Spleen (tissue), 11 donors: ENCODE measurements at regions not wholly inside any gene's neighbourhood (a gene's known extent, or its start where the extent isn't known, plus 50 kb on each side); places are given as distances from the start of the nearest gene placed in this dataset.

Experiments
- DNase-seq: peaks from one replicate; pipeline ENCODE4 v3.0.0-alpha.2; 2020
- H3K27ac ChIP-seq, 8 donors: fragments of 200-600 bp; sonication (generic) in 7 of 8; 1 replicate in 4 of 8; 2 replicates in 4 of 8; pipeline versions ENCODE4 v1.5.0 to v1.8.0; 2016 to 2021; ENCODE audit warnings: inconsistent platforms in 4 of 8, mild to moderate bottlenecking in 4 of 8, moderate library complexity in 1 of 8
- H3K27me3 ChIP-seq, 7 donors: fragments of 200-600 bp; sonication (generic) in 6 of 7; replicated peaks in 1 of 7; 1 replicate in 4 of 7; 2 replicates in 3 of 7; pipeline versions ENCODE4 v1.5.0 to v1.8.0; 2016 to 2021; ENCODE audit warnings: inconsistent platforms in 3 of 7, mild to moderate bottlenecking in 1 of 7
- H3K36me3 ChIP-seq, 6 donors: fragments of 200-600 bp; sonication (generic) in 5 of 6; 1 replicate in 4 of 6; 2 replicates in 2 of 6; pipeline versions ENCODE4 v1.5.0 to v1.8.0; 2016 to 2021; ENCODE audit warnings: inconsistent platforms in 2 of 6
- H3K4me1 ChIP-seq, 6 donors: fragments of 200-600 bp; sonication (generic) in 5 of 6; 1 replicate in 3 of 6; 2 replicates in 3 of 6; pipeline versions ENCODE4 v1.5.0 to v1.8.0; 2016 to 2021; ENCODE audit warnings: inconsistent platforms in 3 of 6
- H3K4me3 ChIP-seq, 8 donors: fragments of 200-600 bp; sonication (generic) in 7 of 8; 1 replicate in 4 of 8; 2 replicates in 4 of 8; pipeline versions ENCODE4 v1.5.0 to v1.8.0; 2016 to 2021; ENCODE audit warnings: inconsistent platforms in 4 of 8, mild to moderate bottlenecking in 4 of 8, moderate library complexity in 2 of 8
- H3K9me3 ChIP-seq, 8 donors: fragments of 200-600 bp; sonication (generic) in 7 of 8; 1 replicate in 4 of 8; 2 replicates in 4 of 8; pipeline versions ENCODE4 v1.5.0 to v1.8.0; 2016 to 2021; ENCODE audit warnings: inconsistent platforms in 4 of 8
- POLR2A ChIP-seq, 3 donors: fragments of 450-650 bp; IDR thresholded peaks; one replicate each; pipeline ENCODE4 v1.5.1; 2017; ENCODE audit warnings: antibody characterized with exemption in 3 of 3, mild to moderate bottlenecking in 1 of 3
- POLR2AphosphoS5 ChIP-seq, 3 donors: sonication (generic); formaldehyde crosslinking; IDR thresholded peaks; one replicate each; pipeline ENCODE4 v1.5.1; 2017; ENCODE audit warnings: antibody characterized with exemption in 3 of 3
- WGBS, 5 donors: extraction: QIAGEN DNeasy Blood & Tissue Kit in 3 of 5; methylation state at CpG; one replicate each; pipeline versions ENCODE4 v1.1.5 to v1.1.7; 2013 to 2018; 5-methylcytosine and 5-hydroxymethylcytosine counted together
- intact Hi-C: fragments of 100-400 bp; cut with DNase I; formaldehyde crosslinking; loops from one replicate; pipeline ENCODE4 v1.15.0; 2023; ENCODE audit warnings: low total_unique reads
- TF ChIP-seq, protein P1 (sequence below), 11 experiments: fragments of 200-600 bp in 7 of 11; fragments of 450-650 bp in 4 of 11; sonication (generic) in 4 of 11; IDR thresholded peaks in 8 of 11; conservative IDR thresholded peaks in 3 of 11; 1 replicate in 7 of 11; 2 replicates in 4 of 11; pipeline versions ENCODE4 v1.4.0 to v1.8.0; 2016 to 2021; ENCODE audit warnings: antibody characterized with exemption in 11 of 11, inconsistent platforms in 4 of 11, mild to moderate bottlenecking in 1 of 11
- donor health status: healthy with polysubstance abuse.
- donor health status: DM: no; HTN: no; CAD: no; lungs with moderate emphysema.
- donor health status: DM: no; HTN: no; CAD: no.
- donor health status: Bipolar disorder and iron deficiency.
- donor health status: healthy.
- donor health status: DM: no; HTN: no; CAD: no.
- donor health status: DM: yes; HTN: yes; CAD: no.

DNA sequence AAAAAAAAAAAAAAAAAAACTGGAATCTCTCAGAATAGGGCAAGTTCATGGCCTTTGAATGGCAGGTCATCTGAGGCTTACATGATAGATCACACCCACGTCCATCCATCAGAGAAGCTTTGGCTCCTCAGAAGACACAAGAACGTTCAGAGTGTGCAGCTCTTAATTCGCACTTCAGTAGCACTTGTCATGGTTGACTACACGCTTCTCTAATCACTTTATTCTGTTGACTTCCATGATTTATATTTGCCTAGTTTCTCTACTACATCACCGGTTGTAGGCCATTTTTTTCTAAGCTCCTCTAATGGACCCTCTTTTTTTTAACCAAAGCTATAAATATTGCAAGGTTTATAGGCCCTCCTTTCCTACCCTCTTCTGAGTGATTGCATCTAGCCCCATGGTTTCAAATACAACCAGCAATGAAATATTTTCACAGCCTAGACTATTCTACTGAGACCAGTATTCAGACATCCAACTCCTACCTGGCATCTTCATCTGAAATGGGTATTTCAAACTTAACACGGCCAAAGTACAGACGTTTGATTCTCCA lies 305.4 kb upstream of the CELF2 start:
- H3K36me3 ChIP-seq: no peaks in the 10 kb centered on the region
- no peaks in the 10 kb centered on the region for H3K4me1 ChIP-seq
- TF ChIP-seq, protein P1, sequence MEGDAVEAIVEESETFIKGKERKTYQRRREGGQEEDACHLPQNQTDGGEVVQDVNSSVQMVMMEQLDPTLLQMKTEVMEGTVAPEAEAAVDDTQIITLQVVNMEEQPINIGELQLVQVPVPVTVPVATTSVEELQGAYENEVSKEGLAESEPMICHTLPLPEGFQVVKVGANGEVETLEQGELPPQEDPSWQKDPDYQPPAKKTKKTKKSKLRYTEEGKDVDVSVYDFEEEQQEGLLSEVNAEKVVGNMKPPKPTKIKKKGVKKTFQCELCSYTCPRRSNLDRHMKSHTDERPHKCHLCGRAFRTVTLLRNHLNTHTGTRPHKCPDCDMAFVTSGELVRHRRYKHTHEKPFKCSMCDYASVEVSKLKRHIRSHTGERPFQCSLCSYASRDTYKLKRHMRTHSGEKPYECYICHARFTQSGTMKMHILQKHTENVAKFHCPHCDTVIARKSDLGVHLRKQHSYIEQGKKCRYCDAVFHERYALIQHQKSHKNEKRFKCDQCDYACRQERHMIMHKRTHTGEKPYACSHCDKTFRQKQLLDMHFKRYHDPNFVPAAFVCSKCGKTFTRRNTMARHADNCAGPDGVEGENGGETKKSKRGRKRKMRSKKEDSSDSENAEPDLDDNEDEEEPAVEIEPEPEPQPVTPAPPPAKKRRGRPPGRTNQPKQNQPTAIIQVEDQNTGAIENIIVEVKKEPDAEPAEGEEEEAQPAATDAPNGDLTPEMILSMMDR (IDR thresholded peaks at IDR 0.05 in 8 of 11, conservative IDR thresholded peaks at IDR 0.05 in 3 of 11): no peak
- TF ChIP-seq POLR2AphosphoS5 (IDR thresholded peaks at IDR 0.05) (no peak), POLR2A (IDR thresholded peaks at IDR 0.05) (no peak)
- no peaks in the 10 kb centered on the region for H3K27me3 ChIP-seq
- WGBS, 5 donors: 74 to 87% (median 84%) methylated on average over 7 of the region's 7 CpGs
- intact Hi-C loops: no loop called here
- H3K9me3 ChIP-seq: no peaks in the 10 kb centered on the region
- H3K4me3 ChIP-seq: no peak overlapping the region
- DNase-seq: no peak
- H3K27ac ChIP-seq: no peak overlapping the region

DNA sequence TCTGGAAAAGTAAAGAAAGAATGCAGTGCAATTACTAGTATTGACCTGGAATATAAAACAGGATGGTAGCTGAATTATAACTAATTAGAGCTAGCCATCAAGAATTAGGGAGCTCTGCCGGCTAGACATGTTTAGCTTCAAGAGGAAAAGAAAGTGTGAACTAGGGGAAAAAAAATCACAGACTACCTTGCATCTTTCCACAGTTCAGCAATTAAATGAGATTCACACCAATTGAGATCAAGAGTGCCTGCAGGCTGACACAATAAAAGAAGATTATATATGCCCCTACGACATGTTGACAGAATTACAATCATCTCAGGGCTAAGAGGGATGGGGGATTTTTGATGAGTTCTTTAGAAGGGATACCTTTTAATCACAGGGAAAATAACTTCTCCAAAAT lies 303.3 kb upstream of the CELF2 start:
- H3K4me3 ChIP-seq: no peak overlapping the region
- DNase-seq: no peak
- no peaks in the 10 kb centered on the region for H3K27me3 ChIP-seq
- no peaks in the 10 kb centered on the region for H3K9me3 ChIP-seq
- no peaks in the 10 kb centered on the region for H3K36me3 ChIP-seq
- intact Hi-C loops: no loop called here
- H3K4me1 ChIP-seq: no peaks in the 10 kb centered on the region
- no peak overlapping the region for H3K27ac ChIP-seq
- no peak for TF ChIP-seq POLR2AphosphoS5 (IDR thresholded peaks at IDR 0.05)
- TF ChIP-seq POLR2A (IDR thresholded peaks at IDR 0.05): no peak
- TF ChIP-seq, protein P1 (IDR thresholded peaks at IDR 0.05 in 8 of 11, conservative IDR thresholded peaks at IDR 0.05 in 3 of 11): no peak
- 84 to 91% (median 89%) methylated on average over 2 of the region's 2 CpGs for WGBS, 5 donors

DNA sequence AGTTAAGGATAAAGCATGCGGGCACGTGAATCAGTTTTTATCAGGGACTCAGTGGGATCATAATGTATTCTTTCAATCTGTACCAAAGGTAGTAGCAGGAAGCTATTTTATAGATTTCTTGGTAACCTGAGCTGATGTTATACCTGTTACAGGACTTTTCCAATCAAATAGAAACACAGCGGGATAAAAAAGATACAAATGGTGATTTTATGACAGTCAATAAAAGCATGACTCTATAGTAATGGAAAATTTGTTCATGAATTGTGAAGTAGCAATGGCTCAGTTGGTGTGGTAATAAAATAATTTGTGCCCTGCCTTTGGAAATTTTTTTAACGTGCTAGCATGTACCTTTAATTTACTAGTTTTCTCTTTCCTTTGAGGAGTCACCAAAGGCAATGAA lies 300.7 kb upstream of the CELF2 start:
- Histone ChIP-seq H3K4me3 (no peak overlapping the region), H3K9me3 (no peaks in the 10 kb centered on the region), H3K36me3 (no peaks in the 10 kb centered on the region), H3K27ac (no peak overlapping the region), H3K27me3 (no peaks in the 10 kb centered on the region), H3K4me1 (no peaks in the 10 kb centered on the region)
- TF ChIP-seq POLR2A (IDR thresholded peaks at IDR 0.05) (no peak), POLR2AphosphoS5 (IDR thresholded peaks at IDR 0.05) (no peak)
- TF ChIP-seq, protein P1 (IDR thresholded peaks at IDR 0.05 in 8 of 11, conservative IDR thresholded peaks at IDR 0.05 in 3 of 11): no peak
- intact Hi-C loops: no loop called here
- WGBS, 5 donors: 90 to 94% (median 92%) methylated on average over 4 of the region's 4 CpGs
- DNase-seq: no peak

DNA sequence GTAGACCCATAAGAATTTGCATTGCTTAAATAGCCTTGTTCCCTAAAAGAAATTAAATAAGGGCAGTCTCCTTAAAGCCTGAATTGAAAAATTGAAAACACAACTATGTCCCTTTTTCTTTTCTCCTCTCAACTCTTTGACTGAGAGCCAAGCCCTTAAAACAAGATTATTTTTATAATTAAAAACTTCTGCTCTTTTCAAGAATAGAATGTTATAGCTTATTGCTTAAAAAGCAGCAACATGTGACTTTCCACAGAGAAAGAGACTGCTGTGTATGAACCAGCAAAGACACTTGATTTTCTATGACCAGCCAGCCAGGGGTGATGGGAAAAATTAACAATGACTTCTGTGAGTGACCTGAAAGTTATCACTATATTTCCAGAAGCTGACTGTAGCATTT lies 295.2 kb upstream of the CELF2 start:
- no peak overlapping the region for H3K27ac ChIP-seq
- H3K9me3 ChIP-seq: no peaks in the 10 kb centered on the region
- H3K4me3 ChIP-seq: no peak overlapping the region
- no peak for DNase-seq
- intact Hi-C loops: no loop called here
- no peaks in the 10 kb centered on the region for H3K27me3 ChIP-seq
- TF ChIP-seq POLR2AphosphoS5 (IDR thresholded peaks at IDR 0.05) (no peak), POLR2A (IDR thresholded peaks at IDR 0.05) (no peak)
- TF ChIP-seq, protein P1 (IDR thresholded peaks at IDR 0.05 in 8 of 11, conservative IDR thresholded peaks at IDR 0.05 in 3 of 11): no peak
- no peaks in the 10 kb centered on the region for H3K36me3 ChIP-seq
- H3K4me1 ChIP-seq: no peaks in the 10 kb centered on the region
